ENCODE measurements at regions not wholly inside any gene's neighbourhood (a gene's known extent, or its start where the extent isn't known, plus 50 kb on each side); places are given as distances from the start of the nearest gene placed in this dataset.

GRCh38 chr17:77328823-77329740, 188.3 kb downstream of the SEC14L1 start:
- Histone ChIP-seq H3K27ac (ENCODE audit: low read depth, low read length) (no peak overlapping the region), H3K4me2 (ENCODE audit: low read length) (no peak overlapping the region), H3F3A (ENCODE audit: control insufficient read depth, insufficient read depth) (peaks cover 26% of the 10 kb centered on the region), H3K4me3 (ENCODE audit: low read length) (no peak overlapping the region), H3K9me3 (ENCODE audit: control insufficient read depth, insufficient read depth, low read length) (no peaks in the 10 kb centered on the region), H3K79me2 (ENCODE audit: control insufficient read depth, low read length) (peaks cover 16% of the 10 kb centered on the region), H3K9me2 (replicated peaks; ENCODE audit: control insufficient read depth, low read length) (no peaks in the 10 kb centered on the region), H4K20me1 (ENCODE audit: control insufficient read depth, insufficient read depth, low read depth, low read length) (peaks cover 8% of the 10 kb centered on the region; the same call in 1 of the 2 replicates), H3K27me3 (ENCODE audit: control insufficient read depth, low read length) (no peaks in the 10 kb centered on the region), H3K4me1 (ENCODE audit: control insufficient read depth, low read length) (peaks cover 51% of the 10 kb centered on the region), H3K36me3 (ENCODE audit: control insufficient read depth, low read length) (peaks cover 3% of the 10 kb centered on the region)
- TF ChIP-seq EZH2phosphoT487 (IDR thresholded peaks at IDR 0.05; ENCODE audit: borderline replicate concordance, low read length) (no peak), CTCF (IDR thresholded peaks at IDR 0.05; ENCODE audit: low read depth, low read length, poor library complexity, severe bottlenecking) (no peak)

- peaks cover 8% of the 10 kb centered on the region; the same call in 1 of the 2 replicates for H4K20me1 ChIP-seq (ENCODE audit: control insufficient read depth, insufficient read depth, low read depth, low read length)
- H3K9me2 ChIP-seq (replicated peaks; ENCODE audit: control insufficient read depth, low read length), result no peaks in the 10 kb centered on the region
- no peak overlapping the region for H3K4me3 ChIP-seq (ENCODE audit: low read length)
- H3K27ac ChIP-seq (ENCODE audit: low read depth, low read length), result no peak overlapping the region
- H3K27me3 ChIP-seq (ENCODE audit: control insufficient read depth, low read length), result no peaks in the 10 kb centered on the region
- peaks cover 19% of the 10 kb centered on the region for H3K79me2 ChIP-seq (ENCODE audit: control insufficient read depth, low read length)
- no peak for TF ChIP-seq EZH2phosphoT487 (IDR thresholded peaks at IDR 0.05; ENCODE audit: borderline replicate concordance, low read length)
- peaks cover 22% of the 10 kb centered on the region for H3F3A ChIP-seq (ENCODE audit: control insufficient read depth, insufficient read depth)
- no peak overlapping the region for H3K4me2 ChIP-seq (ENCODE audit: low read length)
- no peaks in the 10 kb centered on the region for H3K9me3 ChIP-seq (ENCODE audit: control insufficient read depth, insufficient read depth, low read length)
- peaks cover 43% of the 10 kb centered on the region for H3K4me1 ChIP-seq (ENCODE audit: control insufficient read depth, low read length)
- peaks cover 3% of the 10 kb centered on the region for H3K36me3 ChIP-seq (ENCODE audit: control insufficient read depth, low read length)
Observed at GRCh38 chr17:77329741-77330531, 189.2 kb downstream of the SEC14L1 start.

- Histone ChIP-seq H3K9me2 (replicated peaks; ENCODE audit: control insufficient read depth, low read length) (no peaks in the 10 kb centered on the region), H3K4me2 (ENCODE audit: low read length) (no peak overlapping the region), H3F3A (ENCODE audit: control insufficient read depth, insufficient read depth) (peaks cover 22% of the 10 kb centered on the region), H3K27me3 (ENCODE audit: control insufficient read depth, low read length) (no peaks in the 10 kb centered on the region), H3K79me2 (ENCODE audit: control insufficient read depth, low read length) (peaks cover 15% of the 10 kb centered on the region), H3K4me3 (ENCODE audit: low read length) (no peak overlapping the region), H3K9me3 (ENCODE audit: control insufficient read depth, insufficient read depth, low read length) (no peaks in the 10 kb centered on the region), H3K4me1 (ENCODE audit: control insufficient read depth, low read length) (peaks cover 36% of the 10 kb centered on the region), H3K27ac (ENCODE audit: low read depth, low read length) (no peak overlapping the region), H4K20me1 (ENCODE audit: control insufficient read depth, insufficient read depth, low read depth, low read length) (peaks cover 6% of the 10 kb centered on the region; the same call in 1 of the 2 replicates), H3K36me3 (ENCODE audit: control insufficient read depth, low read length) (peaks cover 3% of the 10 kb centered on the region)
- TF ChIP-seq CTCF (IDR thresholded peaks at IDR 0.05; ENCODE audit: low read depth, low read length, poor library complexity, severe bottlenecking) (no peak), EZH2phosphoT487 (IDR thresholded peaks at IDR 0.05; ENCODE audit: borderline replicate concordance, low read length) (no peak)
Observed at GRCh38 chr17:77330602-77331081, 189.9 kb downstream of the SEC14L1 start.
